ENCODE measurements at regions not wholly inside any gene's neighbourhood (a gene's known extent, or its start where the extent isn't known, plus 50 kb on each side); places are given as distances from the start of the nearest gene placed in this dataset.

- TF ChIP-seq, protein P1, sequence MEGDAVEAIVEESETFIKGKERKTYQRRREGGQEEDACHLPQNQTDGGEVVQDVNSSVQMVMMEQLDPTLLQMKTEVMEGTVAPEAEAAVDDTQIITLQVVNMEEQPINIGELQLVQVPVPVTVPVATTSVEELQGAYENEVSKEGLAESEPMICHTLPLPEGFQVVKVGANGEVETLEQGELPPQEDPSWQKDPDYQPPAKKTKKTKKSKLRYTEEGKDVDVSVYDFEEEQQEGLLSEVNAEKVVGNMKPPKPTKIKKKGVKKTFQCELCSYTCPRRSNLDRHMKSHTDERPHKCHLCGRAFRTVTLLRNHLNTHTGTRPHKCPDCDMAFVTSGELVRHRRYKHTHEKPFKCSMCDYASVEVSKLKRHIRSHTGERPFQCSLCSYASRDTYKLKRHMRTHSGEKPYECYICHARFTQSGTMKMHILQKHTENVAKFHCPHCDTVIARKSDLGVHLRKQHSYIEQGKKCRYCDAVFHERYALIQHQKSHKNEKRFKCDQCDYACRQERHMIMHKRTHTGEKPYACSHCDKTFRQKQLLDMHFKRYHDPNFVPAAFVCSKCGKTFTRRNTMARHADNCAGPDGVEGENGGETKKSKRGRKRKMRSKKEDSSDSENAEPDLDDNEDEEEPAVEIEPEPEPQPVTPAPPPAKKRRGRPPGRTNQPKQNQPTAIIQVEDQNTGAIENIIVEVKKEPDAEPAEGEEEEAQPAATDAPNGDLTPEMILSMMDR (conservative IDR thresholded peaks at IDR 0.05; ENCODE audit: low read depth, low read length) = no peak
- TF ChIP-seq, protein P2, sequence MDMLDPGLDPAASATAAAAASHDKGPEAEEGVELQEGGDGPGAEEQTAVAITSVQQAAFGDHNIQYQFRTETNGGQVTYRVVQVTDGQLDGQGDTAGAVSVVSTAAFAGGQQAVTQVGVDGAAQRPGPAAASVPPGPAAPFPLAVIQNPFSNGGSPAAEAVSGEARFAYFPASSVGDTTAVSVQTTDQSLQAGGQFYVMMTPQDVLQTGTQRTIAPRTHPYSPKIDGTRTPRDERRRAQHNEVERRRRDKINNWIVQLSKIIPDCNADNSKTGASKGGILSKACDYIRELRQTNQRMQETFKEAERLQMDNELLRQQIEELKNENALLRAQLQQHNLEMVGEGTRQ (IDR thresholded peaks at IDR 0.05; ENCODE audit: low read depth, low read length) = no peak
- TF ChIP-seq FOS (IDR thresholded peaks at IDR 0.05; ENCODE audit: low read depth, low read length) (no peak), RFX5 (IDR thresholded peaks at IDR 0.05; ENCODE audit: low read depth, low read length) (no peak), MAFK (IDR thresholded peaks at IDR 0.05; ENCODE audit: low read depth, low read length) (no peak), POLR2A (IDR thresholded peaks at IDR 0.05; ENCODE audit: low read depth, low read length) (no peak)
Observed at GRCh38 chr6:27804851-27805250, 107.3 kb downstream of the OR2B2 start.

Data from IMR-90 (cell line).